Psoas muscle (tissue), 7 donors: ENCODE measurements at regions not wholly inside any gene's neighbourhood (a gene's known extent, or its start where the extent isn't known, plus 50 kb on each side); places are given as distances from the start of the nearest gene placed in this dataset.

Source experiments
- ATAC-seq, 4 donors: fragments of 200-7000 bp; cut with Tn5 transposase; one replicate each; pipeline ENCODE4 v1.9.1; 2020; ENCODE audit warnings: moderate library complexity in 3 of 4, mild to moderate bottlenecking in 2 of 4
- DNase-seq, 2 donors: peaks; one replicate each; pipeline ENCODE4 v3.0.0-alpha.2; 2020
- H3K27ac ChIP-seq: fragments of 200-600 bp; one replicate; pipeline ENCODE4 v1.8.0; 2022
- H3K27me3 ChIP-seq, 3 donors: fragments of 200-600 bp in 1 of 3; one replicate each; pipeline versions ENCODE4 v1.6.1 to v1.8.0; 2013 to 2022; ENCODE audit warnings: low read length in 2 of 3, mild to moderate bottlenecking in 2 of 3, moderate library complexity in 1 of 3; ENCODE audit not compliant: insufficient read depth in 3 of 3
- H3K36me3 ChIP-seq, 2 donors: fragments of 200-600 bp in 1 of 2; one replicate each; pipeline versions ENCODE4 v1.6.1 to v1.8.0; 2013 to 2022; ENCODE audit warnings: low read depth in 1 of 2, mild to moderate bottlenecking in 1 of 2, moderate library complexity in 1 of 2; ENCODE audit not compliant: insufficient read depth in 1 of 2
- H3K4me1 ChIP-seq: fragments of 200-600 bp; one replicate; pipeline ENCODE4 v1.8.0; 2022
- H3K4me3 ChIP-seq: fragments of 200-600 bp; one replicate; pipeline ENCODE4 v1.8.0; 2022; ENCODE audit warnings: mild to moderate bottlenecking
- H3K9me3 ChIP-seq: fragments of 200-600 bp; one replicate; pipeline ENCODE4 v1.8.0; 2022
- WGBS, 3 donors: extraction: QIAGEN DNeasy Blood & Tissue Kit; methylation state at CpG; one replicate each; pipeline versions ENCODE4 v1.1.6 to v1.1.7; 2013; 5-methylcytosine and 5-hydroxymethylcytosine counted together
- intact Hi-C, 2 donors: fragments of 100-400 bp; cut with DNase I; formaldehyde crosslinking; loops; one replicate each; pipeline versions ENCODE4 v1.11.0 to v1.14.2; 2022
- TF ChIP-seq, protein P1 (sequence below): fragments of 200-600 bp; IDR thresholded peaks from one replicate; pipeline ENCODE4 v1.8.0; 2022; ENCODE audit warnings: antibody characterized with exemption
- donor health status: healthy with polysubstance abuse.
- donor health status: DM: no; HTN: no; CAD: no; lungs with moderate emphysema.
- donor health status: Bipolar disorder and iron deficiency.
- donor health status: healthy.
- donor health status: DM: yes; HTN: yes; CAD: no.
- donor health status: DM: no; HTN: no; CAD: no.
- donor health status: DM: yes; HTN: yes; CAD: no.

DNA sequence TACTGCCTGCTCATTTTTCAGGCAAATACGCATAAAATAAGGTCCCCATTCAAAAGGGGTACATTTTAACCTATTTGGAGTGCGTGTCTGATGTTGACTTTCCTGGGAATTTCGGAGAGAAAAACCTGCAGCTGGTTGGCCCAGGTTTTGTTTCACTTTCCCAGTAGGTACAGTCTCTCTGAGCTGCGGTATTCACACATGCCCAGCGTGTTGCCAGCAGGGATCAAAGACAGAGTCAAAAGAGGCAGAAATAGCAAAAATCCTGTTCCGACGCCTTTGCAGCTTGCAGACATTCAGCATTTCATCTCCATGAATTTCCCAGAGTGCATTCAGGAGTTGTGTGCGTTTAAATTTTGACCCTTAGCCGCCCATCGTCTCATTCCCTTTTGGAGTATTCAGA is 855.4 kb upstream of the CELF4 start:
- Histone ChIP-seq H3K27me3 (no peaks in the 10 kb centered on the region), H3K4me3 (no peak overlapping the region), H3K4me1 (no peaks in the 10 kb centered on the region), H3K36me3 (no peaks in the 10 kb centered on the region), H3K27ac (no peak overlapping the region), H3K9me3 (no peaks in the 10 kb centered on the region)
- TF ChIP-seq, protein P1, sequence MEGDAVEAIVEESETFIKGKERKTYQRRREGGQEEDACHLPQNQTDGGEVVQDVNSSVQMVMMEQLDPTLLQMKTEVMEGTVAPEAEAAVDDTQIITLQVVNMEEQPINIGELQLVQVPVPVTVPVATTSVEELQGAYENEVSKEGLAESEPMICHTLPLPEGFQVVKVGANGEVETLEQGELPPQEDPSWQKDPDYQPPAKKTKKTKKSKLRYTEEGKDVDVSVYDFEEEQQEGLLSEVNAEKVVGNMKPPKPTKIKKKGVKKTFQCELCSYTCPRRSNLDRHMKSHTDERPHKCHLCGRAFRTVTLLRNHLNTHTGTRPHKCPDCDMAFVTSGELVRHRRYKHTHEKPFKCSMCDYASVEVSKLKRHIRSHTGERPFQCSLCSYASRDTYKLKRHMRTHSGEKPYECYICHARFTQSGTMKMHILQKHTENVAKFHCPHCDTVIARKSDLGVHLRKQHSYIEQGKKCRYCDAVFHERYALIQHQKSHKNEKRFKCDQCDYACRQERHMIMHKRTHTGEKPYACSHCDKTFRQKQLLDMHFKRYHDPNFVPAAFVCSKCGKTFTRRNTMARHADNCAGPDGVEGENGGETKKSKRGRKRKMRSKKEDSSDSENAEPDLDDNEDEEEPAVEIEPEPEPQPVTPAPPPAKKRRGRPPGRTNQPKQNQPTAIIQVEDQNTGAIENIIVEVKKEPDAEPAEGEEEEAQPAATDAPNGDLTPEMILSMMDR = no peak
- intact Hi-C loops = no loop called here
- ATAC-seq (no peak), DNase-seq (no peak)
- 72 to 79% (median 73%) methylated on average over 10 of the region's 10 CpGs for WGBS, 3 donors

DNA sequence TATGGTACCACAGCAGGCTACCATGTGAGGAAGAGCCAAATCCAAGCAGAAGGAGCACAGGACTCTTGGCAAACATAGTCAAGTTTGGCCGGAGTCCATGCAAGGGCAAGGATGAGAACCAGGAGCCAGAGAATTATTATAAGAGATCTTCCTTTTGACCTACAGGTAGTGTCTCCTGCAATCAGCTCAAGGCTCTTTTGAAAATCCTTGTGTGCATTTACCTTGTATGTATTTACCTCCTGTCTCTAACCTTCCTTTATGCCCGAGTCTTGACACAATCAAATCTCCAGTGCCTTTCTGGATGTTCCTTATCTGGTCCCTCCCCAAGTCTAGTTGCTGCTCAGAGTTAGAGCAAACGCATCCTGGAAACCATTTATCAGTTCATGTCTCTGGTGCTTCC is 855.0 kb upstream of the CELF4 start:
- whole genome bisulfite sequencing, 3 donors = 57 to 88% (median 75%) methylated on average over 3 of the region's 3 CpGs
- no peak for ATAC-seq
- no peak for DNase-seq
- no peaks in the 10 kb centered on the region for H3K9me3 ChIP-seq
- H3K36me3 ChIP-seq = no peaks in the 10 kb centered on the region
- TF ChIP-seq, protein P1 = no peak
- no peaks in the 10 kb centered on the region for H3K4me1 ChIP-seq
- intact Hi-C loops = no loop called here
- no peak overlapping the region for H3K27ac ChIP-seq
- H3K27me3 ChIP-seq = no peaks in the 10 kb centered on the region
- no peak overlapping the region for H3K4me3 ChIP-seq

DNA sequence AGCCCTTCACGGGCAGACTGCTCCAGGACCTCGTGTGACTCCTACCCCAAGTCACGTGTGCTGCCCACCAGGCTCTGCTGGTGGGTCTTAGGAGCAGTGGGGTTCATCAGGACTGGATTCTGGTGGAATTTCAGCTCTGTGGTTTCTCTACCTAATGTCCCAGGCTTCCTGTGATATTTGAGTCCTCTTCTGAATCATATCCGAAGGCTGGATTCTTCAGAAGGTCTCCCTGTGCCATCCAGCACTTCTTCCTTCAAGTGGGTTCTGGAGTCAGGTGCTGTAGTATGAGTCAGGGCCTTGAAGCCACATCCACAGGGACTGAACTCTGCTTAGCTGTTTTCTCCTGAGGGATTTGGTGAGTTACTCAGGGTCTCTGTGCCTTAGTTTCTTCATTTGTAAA is 850.2 kb upstream of the CELF4 start:
- 81 to 91% (median 86%) methylated on average over 4 of the region's 4 CpGs for WGBS, 3 donors
- DNase-seq (no peak), ATAC-seq (no peak)
- no peaks in the 10 kb centered on the region for H3K9me3 ChIP-seq
- H3K4me1 ChIP-seq = no peaks in the 10 kb centered on the region
- no peaks in the 10 kb centered on the region for H3K27me3 ChIP-seq
- no peak overlapping the region for H3K4me3 ChIP-seq
- TF ChIP-seq, protein P1 = no peak
- no peaks in the 10 kb centered on the region for H3K36me3 ChIP-seq
- intact Hi-C loops = no loop called here
- H3K27ac ChIP-seq = no peak overlapping the region

DNA sequence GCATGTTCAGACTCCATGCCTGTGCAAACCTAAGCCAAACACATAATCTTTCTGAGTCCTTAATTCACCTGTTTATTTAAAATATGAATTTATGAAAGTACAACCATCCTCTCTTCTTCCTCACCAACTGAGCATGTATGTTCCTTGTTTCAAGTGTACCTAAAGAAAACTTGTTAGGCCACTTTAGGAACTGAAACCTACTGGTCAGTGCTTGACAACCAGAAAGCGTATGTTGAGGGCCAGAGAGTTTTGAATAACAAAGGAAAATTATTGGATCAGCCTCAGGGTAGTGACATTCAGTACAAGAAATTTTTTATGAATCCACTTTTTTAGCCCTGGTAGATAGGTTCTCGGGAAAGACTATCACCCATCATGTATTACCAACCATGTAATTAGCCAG is 847.6 kb upstream of the CELF4 start:
- intact Hi-C loops = no loop called here
- ATAC-seq (no peak), DNase-seq (no peak)
- no peak overlapping the region for H3K27ac ChIP-seq
- no peaks in the 10 kb centered on the region for H3K27me3 ChIP-seq
- no peaks in the 10 kb centered on the region for H3K9me3 ChIP-seq
- H3K4me1 ChIP-seq = no peaks in the 10 kb centered on the region
- no peak overlapping the region for H3K4me3 ChIP-seq
- H3K36me3 ChIP-seq = no peaks in the 10 kb centered on the region
- TF ChIP-seq, protein P1 = no peak
- WGBS, 3 donors = 50 to 77% (median 61%) methylated on average over 2 of the region's 2 CpGs

DNA sequence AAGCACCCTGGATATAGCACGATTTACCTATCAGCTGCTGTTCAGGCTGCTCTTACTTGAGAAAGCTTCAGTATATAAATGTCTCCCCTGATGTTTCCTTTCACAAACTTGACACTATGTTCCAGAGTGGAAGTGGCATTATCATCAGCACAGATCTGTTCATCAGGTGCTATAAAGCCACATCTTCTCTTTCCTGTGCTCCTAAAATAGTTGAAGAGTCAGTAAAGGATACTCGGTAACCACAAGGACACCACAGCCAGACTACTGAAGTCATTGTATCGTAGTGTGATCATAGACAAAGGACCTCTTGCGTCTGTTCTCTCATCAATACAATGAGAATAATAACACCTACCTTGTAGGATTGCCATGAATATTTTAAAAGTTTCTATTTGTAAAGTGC is 841.0 kb upstream of the CELF4 start:
- H3K27ac ChIP-seq = no peak overlapping the region
- DNase-seq (no peak), ATAC-seq (no peak)
- TF ChIP-seq, protein P1 = no peak
- no peaks in the 10 kb centered on the region for H3K27me3 ChIP-seq
- intact Hi-C loops = no loop called here
- H3K36me3 ChIP-seq = no peaks in the 10 kb centered on the region
- no peak overlapping the region for H3K4me3 ChIP-seq
- no peaks in the 10 kb centered on the region for H3K4me1 ChIP-seq
- H3K9me3 ChIP-seq = no peaks in the 10 kb centered on the region
- WGBS, 3 donors = 72 to 80% (median 79%) methylated on average over 4 of the region's 4 CpGs
